PC-3 (cell line): ENCODE measurements at regions not wholly inside any gene's neighbourhood (a gene's known extent, or its start where the extent isn't known, plus 50 kb on each side); places are given as distances from the start of the nearest gene placed in this dataset.

Experiments
- ATAC-seq: fragments of 200-7000 bp; cut with Tn5 transposase; 2 replicates; pipeline ENCODE4 v1.9.1; 2020; ENCODE audit warnings: mild to moderate bottlenecking, moderate library complexity
- BruUV-seq: library from RNA; stranded (reverse); fragments of 400-500 nt; replicated peaks from 2 replicates; lab custom pipeline; 2021; lab: Mats Ljungman, UMichigan
- CTCF ChIA-PET: fragments of 300-600 bp; sonication (Branson Sonifier 250); formaldehyde crosslinking; loops from one replicate; lab custom pipeline; 2022; ENCODE audit warnings: antibody characterized with exemption; lab: Charles Lee
- POLR2A ChIA-PET: fragments of 300-600 bp; sonication (Branson Sonifier 250); formaldehyde crosslinking; loops from one replicate; lab custom pipeline; 2022; ENCODE audit warnings: antibody characterized with exemption; ENCODE audit not compliant: unreplicated experiment; lab: Charles Lee
- DNase-seq: peaks from one replicate; pipeline ENCODE4 v3.0.0-alpha.2; 2015
- H2AFZ ChIP-seq: fragments of 300-600 bp; sonication (generic); 2 replicates; pipeline ENCODE4 v1.6.0; 2016; ENCODE audit warnings: antibody characterized with exemption, low read length
- H3F3A ChIP-seq: fragments of 300-600 bp; sonication (generic); one replicate; pipeline ENCODE4 v1.6.0; 2017; ENCODE audit warnings: antibody characterized with exemption, low read length, control low read depth, mild to moderate bottlenecking; ENCODE audit not compliant: unreplicated experiment
- H3K27ac ChIP-seq: fragments of 300-600 bp; sonication (generic); 2 replicates; pipeline ENCODE4 v1.5.1; 2016; ENCODE audit warnings: mild to moderate bottlenecking, low read length
- H3K27me3 ChIP-seq: fragments of 300-600 bp; sonication (generic); 2 replicates; pipeline ENCODE4 v1.6.1; 2016; ENCODE audit warnings: low read length, mixed read lengths
- H3K36me3 ChIP-seq: fragments of 300-600 bp; sonication (generic); 2 replicates; pipeline ENCODE4 v1.6.1; 2016; ENCODE audit warnings: low read depth, mixed run types, low read length, mixed read lengths
- H3K4me1 ChIP-seq: fragments of 300-600 bp; sonication (generic); 2 replicates; pipeline ENCODE4 v1.5.1; 2016; ENCODE audit warnings: low read length; ENCODE audit not compliant: insufficient read depth
- H3K4me2 ChIP-seq: fragments of 300-600 bp; sonication (generic); 2 replicates; pipeline ENCODE4 v1.6.0; 2016; ENCODE audit warnings: low read length
- H3K4me3 ChIP-seq: fragments of 300-600 bp; sonication (generic); 2 replicates; pipeline ENCODE4 v1.5.1; 2016; ENCODE audit warnings: mild to moderate bottlenecking, low read length, mixed read lengths
- H3K79me2 ChIP-seq: fragments of 300-600 bp; sonication (generic); 2 replicates; pipeline ENCODE4 v1.6.1; 2017; ENCODE audit warnings: low read length, mixed read lengths
- H3K9ac ChIP-seq: fragments of 300-600 bp; sonication (generic); 2 replicates; pipeline ENCODE4 v1.6.0; 2016; ENCODE audit warnings: mild to moderate bottlenecking, low read length
- H3K9me2 ChIP-seq: fragments of 300-600 bp; sonication (generic); replicated peaks from 2 replicates; pipeline ENCODE4 v1.6.1; 2016; ENCODE audit warnings: mixed run types, low read length, mixed read lengths
- H3K9me3 ChIP-seq: fragments of 300-600 bp; sonication (generic); 2 replicates; pipeline ENCODE4 v1.6.1; 2016; ENCODE audit warnings: low read length, mixed read lengths
- H4K20me1 ChIP-seq: fragments of 300-600 bp; sonication (generic); 2 replicates; pipeline ENCODE4 v1.6.1; 2016; ENCODE audit warnings: low read length, mixed read lengths
- EZH2 ChIP-seq: fragments of 300-600 bp; sonication (generic); IDR thresholded peaks from one replicate; pipeline ENCODE4 v1.6.1; 2017; ENCODE audit warnings: antibody characterized with exemption, mild to moderate bottlenecking, low read length; ENCODE audit not compliant: unreplicated experiment
- EZH2phosphoT487 ChIP-seq: fragments of 300-600 bp; sonication (generic); IDR thresholded peaks from 2 replicates; pipeline ENCODE4 v1.6.1; 2018; ENCODE audit warnings: mild to moderate bottlenecking, antibody characterized with exemption, low read length, borderline replicate concordance
- intact Hi-C: fragments of 100-400 bp; cut with micrococcal nuclease; formaldehyde crosslinking; loops from 2 replicates; pipeline ENCODE4 v1.9.0; 2023
- TF ChIP-seq, protein P1 (sequence below): fragments of 300-600 bp; sonication (generic); conservative IDR thresholded peaks from 2 replicates; pipeline ENCODE4 v1.5.1; 2017; ENCODE audit warnings: antibody characterized with exemption, low read depth, mild to moderate bottlenecking, low read length

DNA sequence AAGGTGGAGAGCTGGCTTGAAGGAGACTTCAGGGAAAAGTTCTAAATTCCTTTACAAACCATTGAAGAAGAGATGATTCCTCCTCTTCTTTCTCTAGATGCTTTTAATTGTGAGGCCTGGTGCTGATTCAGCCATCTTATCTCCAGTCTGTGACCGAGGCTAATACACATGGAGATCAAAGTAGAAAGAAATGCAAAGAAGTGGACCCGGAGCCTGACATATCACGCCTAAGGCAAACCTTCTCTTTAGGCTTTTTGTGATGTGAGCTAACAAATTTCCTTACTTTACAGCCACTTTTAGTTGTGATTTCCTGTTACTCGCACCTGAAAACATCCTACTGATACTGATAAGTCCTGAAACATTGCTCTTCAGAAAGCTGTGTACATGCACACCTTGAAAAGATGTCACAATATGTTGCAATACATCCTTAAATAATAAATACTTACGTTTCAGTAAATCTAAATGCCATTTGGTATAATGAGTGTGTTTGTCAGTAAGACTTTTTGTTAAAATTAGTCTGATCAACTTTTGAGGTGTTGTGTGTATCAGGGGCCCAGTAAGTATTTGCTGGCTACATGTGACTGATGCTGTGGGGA lies 192.4 kb downstream of the BAMBI start:
- no peaks in the 10 kb centered on the region for H3F3A ChIP-seq
- H3K36me3 ChIP-seq: no peaks in the 10 kb centered on the region
- no peaks in the 10 kb centered on the region for H3K27me3 ChIP-seq
- no peaks in the 10 kb centered on the region for H3K9me3 ChIP-seq
- intact Hi-C loops: no loop called here
- H4K20me1 ChIP-seq: no peaks in the 10 kb centered on the region
- ChIA-PET POLR2A (no interaction called here), CTCF (no interaction called here)
- H3K9ac ChIP-seq: no peak overlapping the region
- TF ChIP-seq EZH2 (no peak), EZH2phosphoT487 (no peak)
- TF ChIP-seq, protein P1, sequence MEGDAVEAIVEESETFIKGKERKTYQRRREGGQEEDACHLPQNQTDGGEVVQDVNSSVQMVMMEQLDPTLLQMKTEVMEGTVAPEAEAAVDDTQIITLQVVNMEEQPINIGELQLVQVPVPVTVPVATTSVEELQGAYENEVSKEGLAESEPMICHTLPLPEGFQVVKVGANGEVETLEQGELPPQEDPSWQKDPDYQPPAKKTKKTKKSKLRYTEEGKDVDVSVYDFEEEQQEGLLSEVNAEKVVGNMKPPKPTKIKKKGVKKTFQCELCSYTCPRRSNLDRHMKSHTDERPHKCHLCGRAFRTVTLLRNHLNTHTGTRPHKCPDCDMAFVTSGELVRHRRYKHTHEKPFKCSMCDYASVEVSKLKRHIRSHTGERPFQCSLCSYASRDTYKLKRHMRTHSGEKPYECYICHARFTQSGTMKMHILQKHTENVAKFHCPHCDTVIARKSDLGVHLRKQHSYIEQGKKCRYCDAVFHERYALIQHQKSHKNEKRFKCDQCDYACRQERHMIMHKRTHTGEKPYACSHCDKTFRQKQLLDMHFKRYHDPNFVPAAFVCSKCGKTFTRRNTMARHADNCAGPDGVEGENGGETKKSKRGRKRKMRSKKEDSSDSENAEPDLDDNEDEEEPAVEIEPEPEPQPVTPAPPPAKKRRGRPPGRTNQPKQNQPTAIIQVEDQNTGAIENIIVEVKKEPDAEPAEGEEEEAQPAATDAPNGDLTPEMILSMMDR: no peak
- DNase-seq (no peak), ATAC-seq (no peak)
- H3K4me3 ChIP-seq: no peak overlapping the region
- H3K27ac ChIP-seq: no peak overlapping the region
- H3K79me2 ChIP-seq: no peaks in the 10 kb centered on the region
- no peak overlapping the region for H3K4me2 ChIP-seq
- H3K4me1 ChIP-seq: no peaks in the 10 kb centered on the region
- H2AFZ ChIP-seq: no peak overlapping the region
- BruUV-seq: no TSS peak
- H3K9me2 ChIP-seq: no peaks in the 10 kb centered on the region

DNA sequence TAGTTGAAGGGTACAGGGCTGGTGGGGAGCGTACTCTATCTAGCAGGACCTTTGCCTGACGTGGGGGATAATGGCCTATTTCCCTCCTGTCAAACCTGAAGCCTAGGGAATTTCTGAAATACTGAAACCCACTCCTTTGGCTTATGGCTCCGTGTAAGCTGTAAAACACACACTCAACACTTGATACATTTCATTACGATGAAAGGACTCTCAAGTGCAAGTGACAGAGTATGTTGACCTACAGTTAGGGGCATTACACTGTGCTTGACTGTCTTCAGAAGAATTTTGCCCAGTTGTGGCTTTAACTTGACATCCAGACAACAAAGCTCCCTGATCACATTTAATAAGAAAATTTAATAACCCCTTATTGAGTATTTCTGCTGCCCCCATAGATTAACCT lies 194.3 kb downstream of the BAMBI start:
- Histone ChIP-seq H2AFZ (no peak overlapping the region), H3K4me3 (no peak overlapping the region), H3K36me3 (no peaks in the 10 kb centered on the region), H3F3A (no peaks in the 10 kb centered on the region), H4K20me1 (no peaks in the 10 kb centered on the region), H3K9me3 (no peaks in the 10 kb centered on the region), H3K79me2 (no peaks in the 10 kb centered on the region), H3K4me1 (no peaks in the 10 kb centered on the region), H3K27ac (no peak overlapping the region), H3K4me2 (no peak overlapping the region), H3K27me3 (no peaks in the 10 kb centered on the region), H3K9ac (no peak overlapping the region), H3K9me2 (no peaks in the 10 kb centered on the region)
- POLR2A ChIA-PET: no interaction called here
- TF ChIP-seq EZH2 (no peak), EZH2phosphoT487 (no peak)
- TF ChIP-seq, protein P1: no peak
- DNase-seq (no peak), ATAC-seq (no peak)
- CTCF ChIA-PET: no interaction called here
- intact Hi-C loops: no loop called here
- no TSS peak for BruUV-seq

DNA sequence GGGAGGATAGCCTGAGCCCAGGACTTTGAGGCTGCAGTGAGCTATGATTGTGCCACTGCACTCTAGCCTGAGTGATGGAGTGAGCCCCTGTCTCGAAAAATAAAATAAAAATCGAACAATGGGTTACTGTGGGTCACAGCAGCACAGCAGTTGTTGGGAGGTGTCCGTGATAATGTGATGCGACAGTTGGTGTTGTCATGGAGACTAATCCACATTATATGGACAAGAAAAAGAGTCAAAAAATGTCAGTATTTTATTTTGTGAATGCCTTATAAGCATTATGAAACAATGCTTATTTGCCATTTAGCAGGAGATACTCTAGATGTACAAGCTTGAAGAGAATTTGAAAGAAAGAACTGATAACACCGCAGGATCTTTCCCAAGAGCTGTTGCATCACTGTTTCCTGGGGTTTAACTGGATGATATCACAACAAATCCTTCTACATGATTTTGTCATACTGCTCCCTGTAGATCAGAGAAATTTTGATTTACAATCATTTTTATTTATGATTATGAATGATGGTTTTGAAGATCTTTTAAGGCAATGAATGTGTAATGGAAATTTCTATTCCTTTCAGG lies 195.4 kb downstream of the BAMBI start:
- TF ChIP-seq, protein P1: no peak
- TF ChIP-seq EZH2: no peak
- no peak for TF ChIP-seq EZH2phosphoT487
- H3K36me3 ChIP-seq: no peaks in the 10 kb centered on the region
- ChIA-PET POLR2A (no interaction called here), CTCF (no interaction called here)
- no peaks in the 10 kb centered on the region for H3K9me2 ChIP-seq
- no peaks in the 10 kb centered on the region for H3K27me3 ChIP-seq
- no peak overlapping the region for H3K4me2 ChIP-seq
- H3K9ac ChIP-seq: no peak overlapping the region
- no peaks in the 10 kb centered on the region for H3K79me2 ChIP-seq
- no peaks in the 10 kb centered on the region for H3F3A ChIP-seq
- no TSS peak for BruUV-seq
- no peaks in the 10 kb centered on the region for H4K20me1 ChIP-seq
- no peak overlapping the region for H3K27ac ChIP-seq
- no peak overlapping the region for H3K4me3 ChIP-seq
- H2AFZ ChIP-seq: no peak overlapping the region
- ATAC-seq: no peak
- intact Hi-C loops: no loop called here
- no peaks in the 10 kb centered on the region for H3K9me3 ChIP-seq
- DNase-seq: no peak
- no peaks in the 10 kb centered on the region for H3K4me1 ChIP-seq
